ENCODE measurements at regions not wholly inside any gene's neighbourhood (a gene's known extent, or its start where the extent isn't known, plus 50 kb on each side); places are given as distances from the start of the nearest gene placed in this dataset.

GRCh38 chr1:185627761-185628501 is 106.3 kb upstream of the HMCN1 start:
- H3K27ac ChIP-seq = peak overlapping the region; percentile 48; the same call in 1 of the 2 replicates
- TF ChIP-seq CTCF (conservative IDR thresholded peaks at IDR 0.05) = no peak

- peak overlapping the region; percentile 48 for H3K27ac ChIP-seq
- no peak for TF ChIP-seq CTCF (conservative IDR thresholded peaks at IDR 0.05)
Measured at GRCh38 chr1:185627171-185627570, 107.0 kb upstream of the HMCN1 start.

- H3K27ac ChIP-seq = no peak overlapping the region
- TF ChIP-seq CTCF (conservative IDR thresholded peaks at IDR 0.05) = no peak
Measured at GRCh38 chr1:185626344-185626743, 107.8 kb upstream of the HMCN1 start.

GRCh38 chr1:185610954-185611353 is 123.2 kb upstream of the HMCN1 start:
- TF ChIP-seq CTCF (conservative IDR thresholded peaks at IDR 0.05) = no peak
- no peak overlapping the region for H3K27ac ChIP-seq

- H3K27ac ChIP-seq = no peak overlapping the region
- no peak for TF ChIP-seq CTCF (conservative IDR thresholded peaks at IDR 0.05)
Measured at GRCh38 chr1:185608177-185608576, 126.0 kb upstream of the HMCN1 start.

GRCh38 chr1:185603158-185603557 is 131.0 kb upstream of the HMCN1 start:
- no peak overlapping the region for H3K27ac ChIP-seq
- TF ChIP-seq CTCF (conservative IDR thresholded peaks at IDR 0.05) = no peak

GRCh38 chr1:185601189-185601588 is 133.0 kb upstream of the HMCN1 start:
- no peak for TF ChIP-seq CTCF (conservative IDR thresholded peaks at IDR 0.05)
- no peak overlapping the region for H3K27ac ChIP-seq
